ENCODE measurements at regions not wholly inside any gene's neighbourhood (a gene's known extent, or its start where the extent isn't known, plus 50 kb on each side); places are given as distances from the start of the nearest gene placed in this dataset.

- H3K27me3 ChIP-seq (ENCODE audit: control insufficient read depth in 1 of 2, insufficient read depth in 2 of 2, low read length in 2 of 2), result peaks cover 14 to 20% of the 10 kb centered on the region in 2 donors
- no peak overlapping the region for H3K9ac ChIP-seq (ENCODE audit: low read length in 2 of 2)
- no peaks in the 10 kb centered on the region for H3K36me3 ChIP-seq (ENCODE audit: control insufficient read depth in 2 of 2, insufficient read depth in 2 of 2, low read length in 2 of 2)
- H3K9me3 ChIP-seq (ENCODE audit: control insufficient read depth in 2 of 2, low read length in 2 of 2), result peaks cover 5 to 12% of the 10 kb centered on the region in 2 donors
- H3K4me1 ChIP-seq (ENCODE audit: control insufficient read depth, insufficient read depth, low read length), result peaks cover 2% of the 10 kb centered on the region
- H3K4me3 ChIP-seq (ENCODE audit: low read length in 2 of 2), result no peak overlapping the region
- no peak overlapping the region for H3K27ac ChIP-seq (ENCODE audit: low read length)
Measured at GRCh38 chr11:69957849-69958248, 120.3 kb upstream of the ANO1 start.

- Histone ChIP-seq H3K9ac (ENCODE audit: low read length in 2 of 2) (no peak overlapping the region), H3K9me3 (ENCODE audit: control insufficient read depth in 2 of 2, low read length in 2 of 2) (peaks cover 5 to 12% of the 10 kb centered on the region in 2 donors), H3K27me3 (ENCODE audit: control insufficient read depth in 1 of 2, insufficient read depth in 2 of 2, low read length in 2 of 2) (peaks cover 14 to 20% of the 10 kb centered on the region in 2 donors), H3K4me3 (ENCODE audit: low read length in 2 of 2) (no peak overlapping the region), H3K4me1 (ENCODE audit: control insufficient read depth, insufficient read depth, low read length) (peaks cover 2% of the 10 kb centered on the region), H3K27ac (ENCODE audit: low read length) (no peak overlapping the region), H3K36me3 (ENCODE audit: control insufficient read depth in 2 of 2, insufficient read depth in 2 of 2, low read length in 2 of 2) (no peaks in the 10 kb centered on the region)
Measured at GRCh38 chr11:69958308-69958707, 119.8 kb upstream of the ANO1 start.

DNA sequence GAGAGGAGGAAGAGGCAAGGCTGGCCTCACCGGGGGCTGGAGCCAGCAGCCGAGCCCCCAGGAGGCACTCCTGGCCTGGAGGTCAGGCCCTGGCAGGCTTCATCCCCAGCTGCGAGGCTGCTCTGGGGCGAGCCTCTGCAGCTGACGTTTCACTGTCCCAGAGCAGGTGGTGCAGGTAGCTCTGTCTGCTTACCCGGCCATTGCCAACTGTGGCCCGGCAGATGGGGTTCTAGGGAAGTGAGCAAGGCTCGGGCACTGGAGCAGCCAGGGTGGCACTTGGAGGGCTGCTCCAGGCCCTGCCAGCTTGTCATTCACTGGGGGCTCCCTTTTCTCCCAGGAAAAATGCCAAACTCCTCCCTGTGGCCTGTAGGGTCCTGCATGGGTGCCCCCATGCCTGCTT lies 118.7 kb upstream of the ANO1 start:
- Histone ChIP-seq H3K27me3 (ENCODE audit: control insufficient read depth in 1 of 2, insufficient read depth in 2 of 2, low read length in 2 of 2) (peaks cover 14 to 20% of the 10 kb centered on the region in 2 donors), H3K4me3 (ENCODE audit: low read length in 2 of 2) (no peak overlapping the region), H3K4me1 (ENCODE audit: control insufficient read depth, insufficient read depth, low read length) (peaks cover 8% of the 10 kb centered on the region), H3K36me3 (ENCODE audit: control insufficient read depth in 2 of 2, insufficient read depth in 2 of 2, low read length in 2 of 2) (no peaks in the 10 kb centered on the region), H3K27ac (ENCODE audit: low read length) (no peak overlapping the region), H3K9me3 (ENCODE audit: control insufficient read depth in 2 of 2, low read length in 2 of 2) (peaks cover 5 to 12% of the 10 kb centered on the region in 2 donors), H3K9ac (ENCODE audit: low read length in 2 of 2) (no peak overlapping the region)

DNA sequence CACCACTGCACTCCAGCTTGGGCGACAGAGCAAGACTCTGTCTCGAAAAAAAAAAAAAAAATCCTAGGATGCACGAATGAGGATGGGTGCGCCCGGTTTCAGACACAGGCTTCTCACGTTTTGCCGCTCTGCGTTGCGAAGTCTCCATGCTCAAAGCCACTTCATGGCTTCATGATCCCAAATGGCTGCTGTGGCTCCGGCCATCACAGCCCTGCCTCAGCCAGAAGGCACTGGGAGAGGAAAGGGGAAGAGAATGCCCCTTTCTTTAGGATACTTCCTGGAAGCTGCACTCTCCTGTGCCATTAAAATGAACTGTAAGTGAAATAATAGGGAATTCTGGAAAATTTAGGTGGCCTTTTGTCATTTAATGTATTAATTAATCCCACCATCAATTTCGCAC lies 116.4 kb upstream of the ANO1 start:
- Histone ChIP-seq H3K9ac (ENCODE audit: low read length in 2 of 2) (no peak overlapping the region), H3K27ac (ENCODE audit: low read length) (no peak overlapping the region), H3K4me1 (ENCODE audit: control insufficient read depth, insufficient read depth, low read length) (peaks cover 6% of the 10 kb centered on the region), H3K9me3 (ENCODE audit: control insufficient read depth in 2 of 2, low read length in 2 of 2) (peaks cover 5 to 12% of the 10 kb centered on the region in 2 donors), H3K27me3 (ENCODE audit: control insufficient read depth in 1 of 2, insufficient read depth in 2 of 2, low read length in 2 of 2) (peaks cover 8 to 20% of the 10 kb centered on the region in 2 donors), H3K36me3 (ENCODE audit: control insufficient read depth in 2 of 2, insufficient read depth in 2 of 2, low read length in 2 of 2) (no peaks in the 10 kb centered on the region), H3K4me3 (ENCODE audit: low read length in 2 of 2) (no peak overlapping the region)

- H3K4me1 ChIP-seq (ENCODE audit: control insufficient read depth, insufficient read depth, low read length), result peaks cover 6% of the 10 kb centered on the region
- H3K27ac ChIP-seq (ENCODE audit: low read length), result no peak overlapping the region
- no peak overlapping the region for H3K4me3 ChIP-seq (ENCODE audit: low read length in 2 of 2)
- no peak overlapping the region for H3K9ac ChIP-seq (ENCODE audit: low read length in 2 of 2)
- H3K9me3 ChIP-seq (ENCODE audit: control insufficient read depth in 2 of 2, low read length in 2 of 2), result peaks cover 5 to 12% of the 10 kb centered on the region in 2 donors
- peaks cover 8 to 20% of the 10 kb centered on the region in 2 donors for H3K27me3 ChIP-seq (ENCODE audit: control insufficient read depth in 1 of 2, insufficient read depth in 2 of 2, low read length in 2 of 2)
- no peaks in the 10 kb centered on the region for H3K36me3 ChIP-seq (ENCODE audit: control insufficient read depth in 2 of 2, insufficient read depth in 2 of 2, low read length in 2 of 2)
Measured at GRCh38 chr11:69962152-69962551, 116.0 kb upstream of the ANO1 start.

GRCh38 chr11:69963533-69964246 lies 114.4 kb upstream of the ANO1 start:
- no peak overlapping the region for H3K27ac ChIP-seq (ENCODE audit: low read length)
- H3K4me3 ChIP-seq (ENCODE audit: low read length in 2 of 2), result no peak overlapping the region
- H3K27me3 ChIP-seq (ENCODE audit: control insufficient read depth in 1 of 2, insufficient read depth in 2 of 2, low read length in 2 of 2), result peaks cover 7 to 10% of the 10 kb centered on the region in 2 donors
- peaks cover 0 to 6% of the 10 kb centered on the region in 2 donors for H3K9me3 ChIP-seq (ENCODE audit: control insufficient read depth in 2 of 2, low read length in 2 of 2)
- H3K4me1 ChIP-seq (ENCODE audit: control insufficient read depth, insufficient read depth, low read length), result peaks cover 6% of the 10 kb centered on the region
- H3K36me3 ChIP-seq (ENCODE audit: control insufficient read depth in 2 of 2, insufficient read depth in 2 of 2, low read length in 2 of 2), result no peaks in the 10 kb centered on the region
- no peak overlapping the region for H3K9ac ChIP-seq (ENCODE audit: low read length in 2 of 2)

DNA sequence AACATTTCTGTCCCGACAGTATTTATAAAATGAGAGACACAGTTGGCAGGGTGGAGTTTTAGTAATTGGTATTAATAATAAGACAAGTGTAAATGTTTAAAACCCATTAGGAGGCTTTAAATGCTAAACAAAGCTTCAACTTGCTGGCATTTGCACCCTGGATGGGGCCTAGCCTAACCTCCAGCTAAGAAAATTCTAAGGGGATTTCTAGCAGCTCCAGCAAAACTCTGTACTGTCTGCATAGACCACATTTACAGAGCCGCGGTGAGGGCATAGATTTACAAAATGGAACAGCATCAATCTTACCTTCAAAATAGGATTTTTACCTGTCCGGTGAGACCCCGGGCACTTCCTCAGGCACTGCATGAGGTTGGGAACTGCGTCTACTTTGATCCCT lies 113.9 kb upstream of the ANO1 start:
- Histone ChIP-seq H3K9ac (ENCODE audit: low read length in 2 of 2) (no peak overlapping the region), H3K4me1 (ENCODE audit: control insufficient read depth, insufficient read depth, low read length) (peaks cover 6% of the 10 kb centered on the region), H3K4me3 (ENCODE audit: low read length in 2 of 2) (no peak overlapping the region), H3K27ac (ENCODE audit: low read length) (no peak overlapping the region), H3K27me3 (ENCODE audit: control insufficient read depth in 1 of 2, insufficient read depth in 2 of 2, low read length in 2 of 2) (peaks cover 7 to 9% of the 10 kb centered on the region in 2 donors), H3K9me3 (ENCODE audit: control insufficient read depth in 2 of 2, low read length in 2 of 2) (peaks cover 0 to 3% of the 10 kb centered on the region in 2 donors), H3K36me3 (ENCODE audit: control insufficient read depth in 2 of 2, insufficient read depth in 2 of 2, low read length in 2 of 2) (no peaks in the 10 kb centered on the region)

DNA sequence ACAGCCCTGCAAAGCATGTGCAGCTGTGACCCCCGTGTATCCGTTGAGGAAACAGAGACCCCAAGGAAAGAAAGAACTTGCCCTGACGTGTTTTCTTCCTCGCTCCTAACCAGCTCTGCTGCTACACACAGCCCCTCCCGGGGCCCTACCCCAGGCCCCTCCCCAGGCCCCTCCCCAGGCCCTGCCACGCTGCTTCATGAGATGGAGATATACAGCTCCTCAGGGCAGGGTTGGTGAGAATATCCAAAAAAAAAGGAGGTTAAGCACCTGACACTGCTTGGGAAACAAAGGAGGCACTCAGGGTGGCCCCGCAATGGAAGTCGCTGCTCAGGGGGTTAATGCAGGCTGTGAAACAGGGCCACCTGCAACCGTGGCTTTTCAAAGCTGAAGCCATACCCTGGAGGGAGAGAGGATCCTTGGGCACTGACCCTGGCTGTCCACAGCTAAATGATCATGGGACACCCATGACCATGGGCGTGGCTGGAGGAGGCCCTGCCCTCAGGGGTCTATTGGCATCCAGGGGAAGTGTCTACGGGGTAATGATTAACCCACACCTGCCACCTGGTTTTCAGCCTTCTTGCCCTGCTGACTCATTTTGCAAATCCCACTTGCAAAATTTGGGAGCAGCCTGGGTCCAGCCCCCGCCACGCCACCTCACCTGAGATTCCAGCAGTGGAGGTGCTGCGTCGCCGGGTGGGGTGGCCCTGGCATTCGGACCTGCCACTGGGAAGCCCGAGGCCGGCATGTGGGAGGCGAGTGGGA lies 112.1 kb upstream of the ANO1 start:
- no peak overlapping the region for H3K27ac ChIP-seq (ENCODE audit: low read length)
- peaks cover 6% of the 10 kb centered on the region for H3K4me1 ChIP-seq (ENCODE audit: control insufficient read depth, insufficient read depth, low read length)
- peaks cover 0 to 9% of the 10 kb centered on the region in 2 donors for H3K9me3 ChIP-seq (ENCODE audit: control insufficient read depth in 2 of 2, low read length in 2 of 2)
- H3K9ac ChIP-seq (ENCODE audit: low read length in 2 of 2), result no peak overlapping the region
- H3K27me3 ChIP-seq (ENCODE audit: control insufficient read depth in 1 of 2, insufficient read depth in 2 of 2, low read length in 2 of 2), result peaks cover 0 to 5% of the 10 kb centered on the region in 2 donors
- no peaks in the 10 kb centered on the region for H3K36me3 ChIP-seq (ENCODE audit: control insufficient read depth in 2 of 2, insufficient read depth in 2 of 2, low read length in 2 of 2)
- H3K4me3 ChIP-seq (ENCODE audit: low read length in 2 of 2), result no peak overlapping the region

DNA sequence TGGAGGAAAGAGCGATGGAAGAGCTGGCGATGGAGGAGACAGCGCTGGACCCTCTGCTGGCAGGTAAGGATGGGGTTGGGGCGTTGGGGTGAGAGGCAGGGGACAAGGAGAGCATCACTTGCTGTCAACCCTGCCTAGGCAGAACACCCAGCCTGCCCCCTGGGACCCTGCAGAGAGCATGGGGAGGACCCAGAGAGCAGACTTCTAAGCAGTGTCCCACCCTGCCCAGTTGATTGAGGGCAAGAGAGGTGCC lies 111.6 kb upstream of the ANO1 start:
- Histone ChIP-seq H3K4me3 (ENCODE audit: low read length in 2 of 2) (no peak overlapping the region), H3K36me3 (ENCODE audit: control insufficient read depth in 2 of 2, insufficient read depth in 2 of 2, low read length in 2 of 2) (no peaks in the 10 kb centered on the region), H3K9ac (ENCODE audit: low read length in 2 of 2) (no peak overlapping the region)

DNA sequence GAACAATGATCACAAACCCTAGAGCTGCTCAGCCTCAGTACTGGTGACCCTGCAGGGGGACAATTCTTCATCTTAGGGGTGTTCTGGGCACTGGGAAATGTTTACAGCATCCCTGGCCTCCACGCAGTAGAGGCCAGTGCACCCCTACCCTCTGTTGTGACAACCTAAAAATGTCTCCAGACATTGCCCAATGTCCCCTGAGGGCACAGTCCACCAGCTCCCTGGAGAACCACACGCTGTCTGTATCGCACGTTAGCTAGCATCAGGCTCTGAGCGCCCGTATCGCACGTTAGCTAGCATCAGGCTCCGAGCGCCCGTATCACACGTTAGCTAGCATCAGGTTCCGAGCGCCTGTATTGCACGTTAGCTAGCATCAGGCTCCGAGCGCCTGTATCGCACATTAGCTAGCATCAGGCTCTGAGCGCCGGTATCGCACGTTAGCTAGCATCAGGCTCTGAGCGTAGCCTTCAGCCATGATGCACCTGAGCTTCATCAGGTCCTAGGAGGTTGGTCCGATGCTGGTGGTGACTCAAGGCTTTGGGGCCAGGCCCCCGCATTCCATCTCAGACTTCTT lies 111.1 kb upstream of the ANO1 start:
- Histone ChIP-seq H3K4me3 (ENCODE audit: low read length in 2 of 2) (no peak overlapping the region), H3K9ac (ENCODE audit: low read length in 2 of 2) (no peak overlapping the region), H3K27ac (ENCODE audit: low read length) (no peak overlapping the region), H3K27me3 (ENCODE audit: control insufficient read depth in 1 of 2, insufficient read depth in 2 of 2, low read length in 2 of 2) (peaks cover 3 to 5% of the 10 kb centered on the region in 2 donors), H3K4me1 (ENCODE audit: control insufficient read depth, insufficient read depth, low read length) (peaks cover 6% of the 10 kb centered on the region), H3K9me3 (ENCODE audit: control insufficient read depth in 2 of 2, low read length in 2 of 2) (peaks cover 0 to 6% of the 10 kb centered on the region in 2 donors), H3K36me3 (ENCODE audit: control insufficient read depth in 2 of 2, insufficient read depth in 2 of 2, low read length in 2 of 2) (no peaks in the 10 kb centered on the region)

More for the DNA sequence above, 111.6 kb upstream of the ANO1 start:
- peaks cover 0 to 9% of the 10 kb centered on the region in 2 donors for H3K9me3 ChIP-seq (ENCODE audit: control insufficient read depth in 2 of 2, low read length in 2 of 2)
- H3K27ac ChIP-seq (ENCODE audit: low read length), result no peak overlapping the region
- peaks cover 6% of the 10 kb centered on the region for H3K4me1 ChIP-seq (ENCODE audit: control insufficient read depth, insufficient read depth, low read length)
- H3K27me3 ChIP-seq (ENCODE audit: control insufficient read depth in 1 of 2, insufficient read depth in 2 of 2, low read length in 2 of 2), result peaks cover under 1 to 5% of the 10 kb centered on the region in 2 donors

Measured in stomach smooth muscle (tissue), 2 donors.